ENCODE measurements at regions not wholly inside any gene's neighbourhood (a gene's known extent, or its start where the extent isn't known, plus 50 kb on each side); places are given as distances from the start of the nearest gene placed in this dataset.

DNA sequence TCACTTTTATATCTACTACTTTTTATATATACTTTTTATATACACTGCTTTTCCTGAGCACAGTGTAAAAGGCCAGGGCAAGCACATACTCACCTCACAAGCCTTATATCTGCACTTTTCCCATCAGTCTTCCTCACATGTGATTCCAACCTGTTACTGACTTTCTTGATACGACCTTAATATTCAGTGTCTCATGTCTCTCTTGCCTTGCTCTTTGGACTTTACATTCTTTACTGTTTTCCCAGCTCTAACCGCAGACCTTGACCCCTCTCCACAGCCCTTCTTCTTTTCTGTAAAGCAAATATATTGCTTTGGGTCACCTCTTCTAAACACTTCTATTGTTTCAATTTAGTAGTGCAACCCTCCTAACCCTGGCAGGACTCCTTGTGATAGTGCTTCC lies 353.1 kb upstream of the ANO5 start:
- no peak for FAIRE-seq

DNA sequence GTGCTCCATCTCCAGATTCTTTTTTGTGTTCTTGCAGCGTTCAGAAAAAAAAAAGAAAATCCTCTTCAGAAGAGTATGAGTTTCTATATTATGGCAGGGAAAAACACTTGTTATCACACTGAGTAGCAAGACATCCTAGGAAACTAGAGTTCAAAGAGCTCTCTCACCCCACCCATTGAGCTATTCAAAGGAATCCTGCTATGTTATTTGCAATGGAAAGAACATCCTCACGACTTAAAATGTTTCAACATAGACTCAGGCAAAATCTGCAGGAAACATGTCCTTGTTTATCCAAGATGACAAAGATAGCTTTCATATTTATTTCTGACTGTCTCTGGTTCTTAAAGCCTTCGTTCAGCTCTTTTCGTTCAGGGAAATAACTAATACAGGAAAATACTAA lies 331.6 kb upstream of the ANO5 start:
- FAIRE-seq = no peak

DNA sequence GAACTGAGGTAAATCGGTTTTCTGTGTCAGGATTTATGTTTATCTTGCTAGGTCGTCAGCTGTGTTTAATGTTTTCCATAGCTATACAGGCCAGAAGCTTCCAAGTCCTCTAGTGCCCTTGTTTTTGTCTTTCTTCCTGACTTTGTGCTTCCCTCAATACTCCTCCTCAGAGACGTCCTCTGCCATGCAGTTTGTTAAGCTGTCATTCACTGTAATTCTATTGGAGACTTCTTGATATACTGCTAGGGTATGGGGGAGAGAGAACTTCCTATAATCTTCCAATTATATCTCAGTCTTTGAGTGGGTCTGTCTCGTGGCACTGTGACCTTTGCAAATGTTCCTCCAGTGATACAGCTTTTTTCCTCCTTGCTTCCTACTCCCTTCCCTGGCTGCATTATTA lies 327.3 kb upstream of the ANO5 start:
- FAIRE-seq = no peak

DNA sequence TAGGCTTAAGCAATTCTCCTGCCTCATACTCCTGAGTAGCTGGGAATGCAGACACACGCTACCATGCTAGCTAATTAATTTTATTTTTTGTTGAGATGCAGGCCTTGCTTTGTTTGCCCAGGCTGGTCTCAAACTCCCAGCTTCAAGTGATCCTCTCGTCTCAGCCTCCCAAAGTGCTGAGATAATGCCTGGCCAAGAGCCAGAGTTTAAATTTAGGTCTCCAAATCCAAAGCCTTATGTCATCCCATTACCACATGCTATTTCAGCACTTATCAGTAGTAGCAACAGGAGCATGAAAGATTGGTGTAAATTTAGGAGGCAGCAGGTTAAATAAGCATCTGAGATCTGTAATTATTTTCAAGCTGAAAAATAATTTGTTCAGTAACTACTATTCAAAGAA lies 326.1 kb upstream of the ANO5 start:
- no peak for FAIRE-seq

DNA sequence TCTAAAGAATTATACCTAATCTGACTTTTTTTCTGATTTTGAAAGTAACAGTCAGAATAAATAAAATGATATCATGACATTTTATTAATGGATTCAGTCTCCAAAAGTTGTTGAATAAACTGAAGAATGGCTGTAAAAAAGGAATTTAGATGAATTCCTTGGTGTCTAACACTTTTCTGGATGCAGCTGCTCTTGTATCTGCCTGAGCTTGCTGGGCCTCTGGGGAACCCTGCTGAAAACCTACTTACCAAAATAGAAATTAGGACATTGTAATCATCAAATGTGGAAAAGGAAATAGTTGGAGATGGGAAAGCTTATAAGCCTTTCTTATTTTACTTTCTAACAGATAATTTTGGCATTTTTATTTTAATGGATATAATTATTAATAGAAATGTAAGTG lies 315.7 kb upstream of the ANO5 start:
- no peak for FAIRE-seq

DNA sequence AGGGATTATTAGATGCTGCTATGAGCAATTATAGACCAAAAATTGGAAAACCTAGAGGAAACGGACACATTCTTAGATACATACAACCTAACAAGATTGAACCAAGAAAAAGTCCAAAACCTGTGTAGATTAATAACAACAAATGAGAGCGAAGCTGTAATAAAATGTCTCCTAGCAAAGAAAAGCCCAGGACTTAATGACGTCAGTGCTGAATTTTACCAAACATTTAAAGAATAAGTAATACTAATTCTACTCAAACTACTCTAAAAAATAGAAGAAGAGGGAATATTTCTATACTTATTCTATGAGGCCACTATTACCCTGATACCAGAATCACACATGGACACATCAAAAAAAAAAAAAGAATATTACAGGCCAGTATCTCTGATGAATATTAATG lies 309.5 kb upstream of the ANO5 start:
- no peak for FAIRE-seq

DNA sequence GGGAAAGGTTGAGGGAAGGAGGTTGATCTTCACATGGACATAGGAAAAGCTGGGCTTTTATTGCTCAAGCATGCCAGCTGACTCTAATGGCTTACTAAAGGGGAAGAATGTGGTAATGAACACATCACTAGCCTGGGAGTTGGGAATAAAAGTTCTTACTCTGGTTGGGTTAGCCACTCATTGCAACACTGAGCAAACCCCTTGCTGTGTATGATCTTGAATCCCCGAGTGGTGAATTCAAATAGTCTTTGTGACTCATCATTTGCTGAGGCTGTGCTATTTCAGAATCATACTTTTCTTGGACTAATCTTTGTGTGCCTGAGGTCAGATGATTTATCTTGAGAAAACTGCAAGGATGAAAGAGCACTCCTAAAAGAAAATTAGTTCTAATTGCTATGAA lies 304.1 kb upstream of the ANO5 start:
- FAIRE-seq = no peak

DNA sequence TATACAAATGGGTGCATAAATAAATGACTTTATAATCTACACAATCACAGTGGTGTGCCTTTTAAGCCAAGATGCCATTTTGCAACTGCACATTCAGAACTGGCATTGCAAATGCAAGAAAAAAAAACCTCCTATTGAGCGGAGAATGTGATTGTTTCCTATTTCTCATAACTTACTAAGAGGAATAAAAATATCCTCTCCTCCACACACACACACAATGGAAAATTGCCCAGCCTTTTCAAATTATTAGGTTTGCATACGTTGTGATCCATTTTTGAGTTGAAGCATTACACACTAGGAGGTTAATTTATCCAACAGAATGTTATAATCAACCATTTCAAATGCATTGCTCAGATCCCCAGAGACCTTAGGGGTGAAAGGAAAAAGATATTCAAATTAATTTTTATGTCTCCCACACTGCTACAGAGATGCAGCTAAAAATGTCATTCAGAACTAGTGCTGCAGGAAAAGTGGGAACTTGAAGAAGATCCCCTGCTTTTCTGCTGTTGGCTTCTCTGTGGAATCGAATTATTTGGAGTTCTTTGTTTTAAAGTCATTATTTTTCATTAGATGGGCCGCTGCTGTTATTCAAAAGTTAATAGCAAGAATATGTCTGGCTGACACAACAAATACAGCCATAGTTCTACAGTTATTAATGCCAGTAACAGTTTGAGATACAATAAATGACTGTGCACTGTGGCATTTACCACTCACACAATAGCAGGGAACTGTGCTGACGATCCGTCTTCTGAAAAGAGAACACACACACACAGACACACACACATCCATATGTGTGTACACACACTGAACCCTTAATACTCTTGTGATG lies 299.9 kb upstream of the ANO5 start:
- FAIRE-seq = no peak

DNA sequence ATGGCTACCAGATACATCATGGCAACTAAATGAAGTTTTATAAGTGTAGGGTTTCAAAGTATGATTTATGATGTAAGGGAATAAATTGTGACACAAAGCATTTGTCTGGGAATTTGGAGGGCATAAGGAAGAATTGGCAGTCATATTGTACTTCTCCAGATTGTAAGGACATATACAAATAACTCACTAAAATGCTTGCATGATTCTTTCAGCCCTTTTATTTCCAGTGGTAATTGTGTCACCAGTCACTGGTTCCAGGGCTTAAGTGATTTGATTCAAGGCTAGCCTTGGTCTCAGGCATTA lies 299.4 kb upstream of the ANO5 start:
- FAIRE-seq = no peak

DNA sequence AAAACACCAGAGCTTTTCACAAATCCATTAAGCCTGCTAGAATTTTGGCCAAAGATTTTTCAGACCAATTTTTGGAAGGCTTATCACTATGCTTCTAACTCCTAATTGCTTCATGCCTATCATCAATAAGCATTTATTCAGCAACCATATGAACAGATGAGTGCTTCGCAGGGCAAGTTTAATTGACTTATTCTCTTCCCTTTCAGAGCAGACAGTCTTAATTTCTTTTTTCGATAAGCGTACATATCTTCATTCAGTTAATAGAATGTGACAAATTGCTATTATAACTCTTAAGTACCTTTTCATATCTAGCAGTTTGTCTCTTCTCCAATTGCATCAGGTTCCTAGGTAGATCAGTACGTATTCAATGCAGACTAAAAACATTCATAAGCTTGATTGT lies 298.4 kb upstream of the ANO5 start:
- FAIRE-seq = no peak

DNA sequence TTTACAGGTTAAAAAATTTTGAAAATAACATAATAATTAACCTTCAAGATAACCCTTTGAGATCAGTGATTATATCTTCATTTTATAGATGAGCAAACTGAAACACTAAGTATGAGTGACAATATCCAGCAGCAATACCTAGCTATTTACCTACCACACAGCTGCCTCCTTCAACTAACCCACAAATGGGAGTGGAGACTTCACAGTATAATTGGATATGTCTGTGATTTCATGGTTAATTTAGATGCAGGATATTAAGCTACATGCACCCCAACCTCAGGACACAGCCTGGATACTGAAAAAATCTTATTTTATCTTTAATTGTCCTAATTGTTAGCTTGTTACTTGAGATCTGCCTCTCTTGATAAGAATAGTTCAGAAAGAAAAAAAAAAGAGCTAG lies 297.2 kb upstream of the ANO5 start:
- FAIRE-seq = no peak

DNA sequence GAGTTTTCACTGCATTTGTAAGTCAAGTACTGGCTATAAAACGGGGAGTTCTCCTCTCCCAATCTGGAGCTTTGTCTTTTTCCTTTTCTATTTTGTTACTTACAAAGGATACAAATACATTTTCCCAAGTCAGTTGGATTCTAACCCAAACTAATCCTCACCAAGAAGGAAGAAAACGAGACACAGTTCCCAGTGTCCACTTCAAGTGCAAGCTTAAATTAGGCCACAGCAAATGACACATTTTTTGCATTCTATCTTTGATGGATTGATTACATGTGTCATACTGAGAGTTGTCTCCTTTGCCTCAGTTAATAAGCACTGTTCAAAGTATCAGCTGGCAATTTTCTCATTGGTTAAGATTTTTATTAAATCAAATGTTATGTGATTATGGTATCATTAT lies 296.7 kb upstream of the ANO5 start:
- FAIRE-seq = no peak

DNA sequence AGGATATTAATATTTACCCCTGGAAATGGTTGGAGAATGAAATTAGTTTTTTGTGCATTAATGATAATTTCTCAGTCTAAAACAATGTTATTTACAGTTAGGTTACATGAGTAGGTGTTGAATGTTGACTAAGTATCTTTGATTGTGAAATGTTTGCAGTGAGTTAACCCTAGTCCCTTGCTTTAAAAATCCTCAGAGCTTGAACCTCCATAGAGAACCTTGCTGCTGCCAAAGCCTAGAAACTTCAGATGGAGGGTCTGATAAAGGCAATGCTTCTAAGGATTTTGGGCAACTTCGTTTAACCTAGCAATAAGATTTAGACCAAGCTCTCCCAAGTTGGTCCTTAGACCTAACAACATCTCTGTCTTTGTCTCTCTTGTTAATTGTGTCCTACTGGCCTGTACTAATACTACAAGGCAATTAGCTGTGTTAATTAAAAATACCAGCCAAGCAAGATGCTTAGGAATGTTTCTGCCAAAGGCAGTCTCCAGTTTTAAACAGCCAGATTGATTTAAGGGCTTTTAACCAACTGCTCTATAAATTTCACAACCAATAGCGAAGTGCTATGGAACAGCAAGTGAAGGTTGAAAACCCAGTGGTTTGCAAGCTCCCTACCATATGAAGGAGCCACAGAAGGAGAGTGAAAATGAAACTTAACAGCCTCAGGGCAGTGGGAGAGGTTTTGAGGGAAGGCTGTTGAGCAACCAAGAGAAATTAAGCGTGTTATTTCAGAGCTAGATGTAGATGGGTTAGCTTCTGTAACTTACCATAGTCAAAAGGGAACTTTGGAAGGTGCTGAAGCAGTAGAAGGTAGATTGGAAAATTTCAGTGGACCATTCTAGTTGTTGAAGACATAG lies 295.9 kb upstream of the ANO5 start:
- no peak for FAIRE-seq

DNA sequence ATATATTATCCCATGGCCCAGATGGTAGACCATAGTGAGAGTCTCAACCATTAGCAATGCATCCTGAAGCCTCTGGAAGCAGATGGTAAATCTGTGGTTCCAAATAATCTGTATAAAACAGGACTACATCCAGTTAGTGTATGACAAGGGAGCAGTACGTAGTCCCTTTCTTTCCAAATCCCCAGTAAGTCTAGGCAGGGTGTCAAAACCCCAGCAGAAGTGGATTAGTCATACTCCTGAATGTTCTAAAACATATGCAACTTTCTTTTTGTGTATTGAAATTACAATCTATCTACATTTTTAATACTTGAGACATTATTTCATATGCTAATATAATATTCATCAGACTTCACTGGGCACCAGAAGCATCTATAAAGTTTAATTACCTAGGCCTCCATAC lies 295.1 kb upstream of the ANO5 start:
- FAIRE-seq = no peak

DNA sequence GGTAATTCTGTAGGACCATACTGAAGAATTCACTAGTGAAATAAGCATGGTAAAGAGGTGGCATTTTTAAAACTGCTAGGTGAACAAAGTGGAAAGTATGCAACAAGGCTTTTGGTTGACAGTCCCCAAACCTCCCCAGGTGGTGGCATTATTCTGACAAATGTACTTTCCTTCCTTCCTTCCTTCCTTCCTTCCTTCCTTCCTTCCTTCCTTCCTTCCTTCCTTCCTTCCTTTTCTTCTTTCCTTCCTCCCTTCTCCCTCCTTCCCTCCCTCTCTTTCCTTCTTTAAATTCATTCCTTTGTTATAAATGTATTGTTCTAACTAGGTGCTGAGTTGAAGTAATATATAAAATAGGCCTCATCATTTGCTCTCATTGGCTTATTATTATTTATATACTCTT lies 284.7 kb upstream of the ANO5 start:
- no peak for FAIRE-seq

DNA sequence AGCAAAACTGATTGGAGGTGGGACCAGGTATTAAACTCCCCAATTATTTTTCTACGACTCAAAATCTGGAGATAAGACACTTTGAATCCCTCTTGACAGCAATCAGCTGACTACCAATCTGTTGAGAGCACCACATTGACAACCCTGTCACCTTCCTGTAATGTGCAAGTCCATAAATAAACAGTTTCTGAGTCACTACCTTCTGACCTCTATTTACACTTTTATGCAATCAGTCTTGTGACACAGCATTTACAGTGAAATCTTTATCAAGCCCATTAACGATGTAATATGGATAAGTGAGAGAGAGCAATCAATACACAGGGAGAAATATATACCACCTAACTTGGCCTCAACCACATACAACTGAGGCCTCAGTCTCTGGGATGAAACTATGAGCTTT lies 283.7 kb upstream of the ANO5 start:
- no peak for FAIRE-seq

DNA sequence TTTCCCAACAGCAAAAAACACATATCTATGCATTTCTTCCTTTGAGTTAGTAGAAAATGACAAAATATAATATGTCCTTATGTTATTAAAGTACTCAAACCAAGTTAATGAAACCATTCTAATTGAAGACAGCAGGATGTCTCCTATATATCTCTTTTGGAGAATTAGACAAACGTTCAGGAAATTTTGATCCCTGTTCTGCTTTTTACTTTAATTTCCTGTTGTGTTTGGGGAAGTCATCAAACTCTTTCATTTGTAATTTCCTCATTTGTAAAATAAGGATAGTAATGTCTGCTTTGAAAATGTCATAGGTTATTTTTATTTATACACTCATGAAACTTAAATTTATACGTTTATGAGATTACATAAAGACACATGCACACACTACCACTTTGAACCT lies 281.8 kb upstream of the ANO5 start:
- no peak for FAIRE-seq

DNA sequence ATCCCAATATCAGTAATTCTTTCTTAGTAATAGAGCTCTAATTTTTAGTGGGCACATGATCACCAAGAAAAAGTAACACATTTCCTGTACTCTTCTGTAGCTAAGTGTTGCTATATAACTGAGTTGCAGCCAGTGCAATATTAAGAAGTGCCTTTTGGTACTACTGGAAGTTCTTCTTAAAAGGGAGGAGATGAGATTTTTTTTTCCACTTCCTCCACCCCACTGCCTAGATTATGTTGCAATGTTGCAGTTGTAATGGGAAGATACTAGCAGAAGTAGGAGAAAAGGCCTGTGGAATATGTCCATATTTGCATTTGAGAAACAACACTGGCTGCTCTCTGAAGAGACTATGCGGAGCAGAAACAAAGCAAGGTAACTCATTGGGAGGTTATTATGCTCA lies 280.6 kb upstream of the ANO5 start:
- FAIRE-seq = no peak

DNA sequence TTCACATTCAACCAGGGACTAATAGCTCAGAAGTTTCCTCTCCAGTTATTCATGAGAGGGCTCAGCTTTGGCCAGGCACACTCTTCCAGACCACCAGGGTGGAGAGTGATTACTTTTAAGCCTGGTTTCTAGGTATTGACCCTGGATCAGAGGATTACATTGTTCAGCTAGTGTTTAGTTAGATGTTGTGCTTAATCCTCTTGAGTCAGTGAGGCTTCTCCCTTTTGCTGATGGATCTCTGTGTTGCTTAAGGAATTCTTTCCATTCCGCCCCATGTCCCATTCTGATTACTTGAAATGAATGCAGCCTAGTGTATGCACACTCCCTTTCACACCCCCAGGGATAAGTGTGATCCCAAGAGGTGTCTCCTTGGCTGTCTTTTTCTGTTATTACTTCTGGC lies 271.7 kb upstream of the ANO5 start:
- FAIRE-seq = no peak

DNA sequence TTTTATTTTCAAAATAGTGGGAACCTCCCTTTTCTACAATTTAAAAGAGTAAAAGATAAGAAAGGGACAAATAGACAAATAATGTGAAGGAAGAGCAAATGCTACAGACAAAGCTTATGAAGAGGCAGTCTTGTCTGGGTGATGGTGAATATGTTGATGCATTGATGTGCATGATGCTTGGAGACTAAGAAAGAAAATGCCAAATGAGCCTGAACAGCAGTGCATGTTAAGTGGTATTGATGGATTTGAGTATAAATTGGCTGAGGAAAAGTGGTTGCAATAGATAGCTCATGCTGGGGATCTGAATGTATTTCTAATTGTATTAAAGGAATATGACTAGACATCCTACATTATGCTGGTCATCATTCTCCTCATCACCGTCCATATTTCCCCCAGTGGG lies 268.6 kb upstream of the ANO5 start:
- FAIRE-seq = no peak

DNA sequence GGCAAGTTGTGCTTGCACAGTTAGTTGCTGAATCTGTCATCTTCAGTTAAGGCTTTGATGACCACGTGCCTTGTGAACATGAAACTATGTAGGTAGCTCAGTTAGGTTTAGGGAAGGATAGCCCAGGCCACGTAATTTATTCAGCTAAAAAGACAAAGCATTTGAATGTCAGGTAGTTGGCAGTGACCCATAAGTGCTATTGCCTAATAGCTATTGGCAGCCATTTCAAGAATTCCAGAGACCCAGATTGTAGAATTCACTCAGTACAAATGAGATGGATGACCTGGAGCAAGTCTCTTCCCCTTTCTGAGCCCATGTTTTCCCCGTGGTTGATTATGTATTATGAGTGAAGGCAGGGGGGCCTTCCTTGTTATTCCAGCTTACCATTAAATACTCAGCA lies 265.3 kb upstream of the ANO5 start:
- no peak for FAIRE-seq

DNA sequence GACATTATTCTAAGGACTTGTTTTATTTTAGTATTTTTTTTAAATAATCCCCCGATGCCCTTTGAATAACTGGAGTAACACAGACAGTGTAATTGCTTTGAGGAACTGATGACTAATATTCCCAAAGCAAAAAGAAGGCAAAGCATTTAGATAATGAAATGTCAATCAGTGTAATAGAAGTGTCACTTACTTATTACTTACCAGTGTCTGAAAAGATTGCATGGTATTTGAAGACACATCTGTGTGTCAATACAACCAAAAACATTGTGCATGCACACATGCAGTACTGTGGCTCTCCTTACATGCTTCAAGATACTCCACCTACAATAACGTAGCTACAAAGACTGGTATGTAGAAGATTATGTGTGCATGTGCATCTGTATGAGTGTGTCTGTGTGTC lies 264.0 kb upstream of the ANO5 start:
- no peak for FAIRE-seq

DNA sequence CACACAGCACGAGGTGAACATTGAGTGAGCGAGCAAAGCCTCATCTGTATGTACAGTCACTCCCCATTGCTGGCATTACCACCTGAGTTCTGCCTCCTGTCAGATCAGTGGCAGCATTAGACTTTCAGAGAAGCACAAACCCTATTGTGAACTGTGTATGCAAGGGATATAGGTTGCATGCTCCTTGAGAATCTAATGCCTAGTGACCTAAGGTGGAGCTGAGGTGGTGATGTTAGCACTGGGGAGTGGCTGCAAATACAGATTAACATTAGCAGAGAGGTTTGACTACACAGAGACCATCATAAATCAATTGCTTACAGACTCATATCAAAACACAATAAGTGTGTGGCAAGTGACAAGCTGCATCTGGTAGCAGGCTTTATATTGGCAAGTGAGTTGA lies 262.5 kb upstream of the ANO5 start:
- no peak for FAIRE-seq

DNA sequence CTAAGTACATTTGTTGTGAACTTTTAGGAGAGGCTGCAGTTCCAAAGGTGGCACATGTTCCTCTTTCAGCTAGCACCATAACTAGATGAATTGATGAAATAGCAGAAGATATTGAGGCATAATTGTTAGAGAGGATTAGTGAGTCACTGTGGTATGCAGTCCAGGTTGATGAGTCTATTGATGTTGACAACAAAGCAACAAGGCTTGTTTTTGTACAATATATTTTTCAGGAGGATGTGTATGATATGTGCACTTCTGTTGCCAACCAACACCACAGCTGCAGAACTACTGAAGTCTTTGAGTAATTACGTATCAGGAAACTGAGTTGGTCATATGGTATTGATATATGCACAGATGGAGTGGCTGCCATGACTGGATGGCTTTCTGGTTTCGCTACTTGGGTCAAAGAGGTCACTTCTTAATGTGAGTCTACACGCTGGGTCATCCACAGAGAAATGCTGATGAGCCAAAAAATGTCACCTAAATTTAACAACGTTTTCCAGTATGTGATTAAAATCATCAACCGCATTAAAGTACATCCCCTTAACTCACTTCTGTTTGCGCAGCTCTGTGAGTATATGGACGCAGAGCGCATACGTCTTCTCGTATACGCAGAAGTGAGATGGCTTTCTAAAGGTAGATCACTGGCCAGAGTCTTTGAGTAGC lies 261.3 kb upstream of the ANO5 start:
- FAIRE-seq = no peak
